ENCODE measurements at regions not wholly inside any gene's neighbourhood (a gene's known extent, or its start where the extent isn't known, plus 50 kb on each side); places are given as distances from the start of the nearest gene placed in this dataset.

DNA sequence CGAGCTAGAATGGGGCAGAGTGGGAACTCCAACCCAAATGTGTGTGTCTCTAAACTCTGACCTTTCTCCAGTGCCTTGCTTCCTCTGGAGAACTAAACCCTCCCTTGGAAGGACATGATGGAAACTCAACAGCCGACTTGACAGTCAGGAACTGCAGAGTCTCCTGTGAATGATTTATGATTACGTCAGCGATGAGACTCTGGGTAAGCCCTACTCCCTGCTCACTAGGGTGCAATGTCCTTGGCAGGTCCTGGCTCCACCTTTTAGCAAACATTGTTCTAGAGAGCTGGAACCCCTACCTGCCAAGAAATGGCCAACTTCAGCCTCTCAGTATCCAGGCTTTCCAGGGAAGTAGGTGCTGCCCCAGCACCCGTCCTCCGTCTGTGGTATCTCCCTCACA is 96.1 kb upstream of the CD82 start:
- H4K91ac ChIP-seq (ENCODE audit: low read depth, low read length) = no peak overlapping the region
- no peak overlapping the region for H3K4me2 ChIP-seq (ENCODE audit: low read length)
- no peak overlapping the region for H3K9ac ChIP-seq (ENCODE audit: low read length)
- H2BK120ac ChIP-seq (ENCODE audit: insufficient read depth, low read length, poor library complexity) = no peak overlapping the region
- no peak overlapping the region for H3K4ac ChIP-seq (ENCODE audit: low read depth, low read length)
- H3K4me3 ChIP-seq (ENCODE audit: low read depth, low read length) = no peak overlapping the region
- H2AFZ ChIP-seq (ENCODE audit: insufficient read depth, low read length, poor library complexity) = no peak overlapping the region
- H3K27ac ChIP-seq (ENCODE audit: low read depth, low read length) = no peak overlapping the region
- H3K79me2 ChIP-seq (ENCODE audit: control insufficient read depth, insufficient read depth, low read length, poor library complexity) = no peaks in the 10 kb centered on the region
- H3K18ac ChIP-seq (ENCODE audit: low read length) = no peak overlapping the region
- H4K12ac ChIP-seq (ENCODE audit: low read depth, low read length) = no peak overlapping the region
- H3K9me3 ChIP-seq (ENCODE audit: insufficient read depth, low read depth, low read length) = peaks cover 7% of the 10 kb centered on the region
- H3K27me3 ChIP-seq (ENCODE audit: insufficient read depth, low read length) = no peaks in the 10 kb centered on the region
- WGBS (ENCODE audit: extremely low coverage, insufficient coverage, insufficient read length) = no CpG with 5 or more reads among the region's 6 CpGs
- no peak overlapping the region for H2BK5ac ChIP-seq (ENCODE audit: low read depth, low read length, poor library complexity)
- H3K14ac ChIP-seq (ENCODE audit: low read length) = no peak overlapping the region
- no peak overlapping the region for H3K23ac ChIP-seq (ENCODE audit: low read length)
- DNase-seq = no peak
- H3K4me1 ChIP-seq (ENCODE audit: control insufficient read depth in 1 of 2, insufficient read depth in 2 of 2, low read length in 2 of 2) = peaks cover 0 to 3% of the 10 kb centered on the region in 2 experiments
- no peak overlapping the region for H4K8ac ChIP-seq (ENCODE audit: low read depth, low read length)
- H2AK5ac ChIP-seq (ENCODE audit: low read length) = no peak overlapping the region
- no peak overlapping the region for H2BK12ac ChIP-seq (ENCODE audit: low read length)
- no peaks in the 10 kb centered on the region for H3K36me3 ChIP-seq (ENCODE audit: control insufficient read depth in 1 of 2, insufficient read depth in 2 of 2, low read length in 2 of 2)
- no peaks in the 10 kb centered on the region for H3K79me1 ChIP-seq (ENCODE audit: low read length)

DNA sequence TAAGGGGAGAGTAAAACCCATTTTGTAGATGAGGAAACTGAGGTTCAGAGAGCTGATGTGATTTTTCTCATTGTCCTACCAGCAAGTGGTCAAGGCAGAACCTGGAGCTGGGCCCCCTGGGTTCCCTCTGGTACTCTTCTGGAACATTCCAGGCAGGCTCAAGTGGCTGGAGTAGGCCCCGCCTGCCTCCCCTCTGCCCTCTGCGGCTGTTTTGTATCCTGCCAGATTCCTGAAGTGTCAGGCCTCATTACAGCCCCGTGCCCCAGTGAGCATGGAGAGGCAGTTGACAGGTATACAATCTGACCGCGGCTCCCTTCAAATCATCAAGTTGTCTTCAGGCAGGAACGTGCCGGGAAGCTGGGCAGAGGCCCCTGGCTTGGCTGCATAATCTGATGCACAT is 94.6 kb upstream of the CD82 start:
- no peak overlapping the region for H4K91ac ChIP-seq (ENCODE audit: low read depth, low read length)
- H2AFZ ChIP-seq (ENCODE audit: insufficient read depth, low read length, poor library complexity) = no peak overlapping the region
- peaks cover 3% of the 10 kb centered on the region for H3K27me3 ChIP-seq (ENCODE audit: insufficient read depth, low read length)
- no peak overlapping the region for H3K14ac ChIP-seq (ENCODE audit: low read length)
- DNase-seq = no peak
- H3K9me3 ChIP-seq (ENCODE audit: insufficient read depth, low read depth, low read length) = peaks cover 2% of the 10 kb centered on the region
- no CpG with 5 or more reads among the region's 7 CpGs for WGBS (ENCODE audit: extremely low coverage, insufficient coverage, insufficient read length)
- no peak overlapping the region for H4K12ac ChIP-seq (ENCODE audit: low read depth, low read length)
- no peaks in the 10 kb centered on the region for H3K79me1 ChIP-seq (ENCODE audit: low read length)
- no peak overlapping the region for H3K4me2 ChIP-seq (ENCODE audit: low read length)
- no peak overlapping the region for H2BK12ac ChIP-seq (ENCODE audit: low read length)
- no peak overlapping the region for H3K9ac ChIP-seq (ENCODE audit: low read length)
- no peak overlapping the region for H2BK5ac ChIP-seq (ENCODE audit: low read depth, low read length, poor library complexity)
- H2AK5ac ChIP-seq (ENCODE audit: low read length) = no peak overlapping the region
- no peak overlapping the region for H3K4me3 ChIP-seq (ENCODE audit: low read depth, low read length)
- H3K23ac ChIP-seq (ENCODE audit: low read length) = no peak overlapping the region
- no peak overlapping the region for H3K18ac ChIP-seq (ENCODE audit: low read length)
- H3K27ac ChIP-seq (ENCODE audit: low read depth, low read length) = no peak overlapping the region
- no peaks in the 10 kb centered on the region for H3K36me3 ChIP-seq (ENCODE audit: control insufficient read depth in 1 of 2, insufficient read depth in 2 of 2, low read length in 2 of 2)
- H3K79me2 ChIP-seq (ENCODE audit: control insufficient read depth, insufficient read depth, low read length, poor library complexity) = no peaks in the 10 kb centered on the region
- H4K8ac ChIP-seq (ENCODE audit: low read depth, low read length) = no peak overlapping the region
- no peak overlapping the region for H3K4ac ChIP-seq (ENCODE audit: low read depth, low read length)
- H3K4me1 ChIP-seq (ENCODE audit: control insufficient read depth in 1 of 2, insufficient read depth in 2 of 2, low read length in 2 of 2) = peaks cover 0 to 3% of the 10 kb centered on the region in 2 experiments
- H2BK120ac ChIP-seq (ENCODE audit: insufficient read depth, low read length, poor library complexity) = no peak overlapping the region

DNA sequence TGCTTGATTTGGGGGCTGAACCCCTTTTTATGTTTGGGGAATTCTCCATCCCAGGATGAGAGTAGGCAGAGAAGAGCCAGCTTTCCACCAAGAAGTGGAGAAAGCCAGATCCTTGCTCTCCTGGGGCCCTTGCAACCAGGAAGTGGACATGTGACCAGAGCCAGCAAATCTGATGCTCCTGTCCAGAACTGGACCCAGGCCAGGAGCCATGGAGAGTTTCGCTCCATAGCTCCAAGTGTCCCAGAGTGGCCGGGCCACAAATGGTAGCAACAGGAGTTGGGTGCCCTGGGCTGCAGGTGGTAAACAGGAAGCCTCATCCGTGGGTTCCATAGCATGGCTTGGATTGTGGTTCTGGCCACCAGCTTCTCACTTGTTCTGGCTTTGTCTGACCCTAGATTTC is 93.9 kb upstream of the CD82 start:
- no peak overlapping the region for H4K91ac ChIP-seq (ENCODE audit: low read depth, low read length)
- no peak for DNase-seq
- H3K79me1 ChIP-seq (ENCODE audit: low read length) = no peaks in the 10 kb centered on the region
- no peak overlapping the region for H2AK5ac ChIP-seq (ENCODE audit: low read length)
- no peak overlapping the region for H2BK12ac ChIP-seq (ENCODE audit: low read length)
- peaks cover 5% of the 10 kb centered on the region for H3K9me3 ChIP-seq (ENCODE audit: insufficient read depth, low read depth, low read length)
- H3K23ac ChIP-seq (ENCODE audit: low read length) = no peak overlapping the region
- no peak overlapping the region for H3K4me2 ChIP-seq (ENCODE audit: low read length)
- H3K18ac ChIP-seq (ENCODE audit: low read length) = no peak overlapping the region
- WGBS (ENCODE audit: extremely low coverage, insufficient coverage, insufficient read length) = no CpG with 5 or more reads among the region's 3 CpGs
- peaks cover 3% of the 10 kb centered on the region for H3K27me3 ChIP-seq (ENCODE audit: insufficient read depth, low read length)
- no peak overlapping the region for H2AFZ ChIP-seq (ENCODE audit: insufficient read depth, low read length, poor library complexity)
- H3K4me1 ChIP-seq (ENCODE audit: control insufficient read depth in 1 of 2, insufficient read depth in 2 of 2, low read length in 2 of 2) = peaks cover 0 to 3% of the 10 kb centered on the region in 2 experiments
- H2BK120ac ChIP-seq (ENCODE audit: insufficient read depth, low read length, poor library complexity) = no peak overlapping the region
- no peak overlapping the region for H4K8ac ChIP-seq (ENCODE audit: low read depth, low read length)
- no peak overlapping the region for H4K12ac ChIP-seq (ENCODE audit: low read depth, low read length)
- no peak overlapping the region for H3K27ac ChIP-seq (ENCODE audit: low read depth, low read length)
- H2BK5ac ChIP-seq (ENCODE audit: low read depth, low read length, poor library complexity) = no peak overlapping the region
- H3K9ac ChIP-seq (ENCODE audit: low read length) = no peak overlapping the region
- H3K14ac ChIP-seq (ENCODE audit: low read length) = no peak overlapping the region
- no peaks in the 10 kb centered on the region for H3K79me2 ChIP-seq (ENCODE audit: control insufficient read depth, insufficient read depth, low read length, poor library complexity)
- H3K36me3 ChIP-seq (ENCODE audit: control insufficient read depth in 1 of 2, insufficient read depth in 2 of 2, low read length in 2 of 2) = no peaks in the 10 kb centered on the region
- no peak overlapping the region for H3K4ac ChIP-seq (ENCODE audit: low read depth, low read length)
- no peak overlapping the region for H3K4me3 ChIP-seq (ENCODE audit: low read depth, low read length)

DNA sequence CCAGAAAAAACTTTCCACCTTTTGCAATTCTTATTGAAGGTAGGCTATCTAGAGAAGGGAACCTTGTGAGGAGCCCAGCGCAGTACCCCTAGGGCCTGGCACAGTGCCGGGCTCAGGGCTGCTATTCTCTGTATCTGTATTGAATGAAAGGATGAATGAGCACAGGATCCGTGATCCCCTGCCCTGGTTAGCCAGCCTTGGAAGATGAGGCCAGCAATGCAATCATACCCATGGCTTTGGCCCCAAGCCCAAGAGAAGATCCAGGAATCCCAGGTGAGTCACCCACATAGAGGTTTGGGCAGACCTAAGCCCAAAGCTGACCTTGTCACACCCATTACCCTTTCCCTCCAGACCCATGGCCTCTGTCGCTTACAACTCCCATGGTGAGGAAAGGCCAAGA is 92.5 kb upstream of the CD82 start:
- H3K23ac ChIP-seq (ENCODE audit: low read length) = no peak overlapping the region
- peaks cover 3% of the 10 kb centered on the region for H3K27me3 ChIP-seq (ENCODE audit: insufficient read depth, low read length)
- no peak overlapping the region for H2BK5ac ChIP-seq (ENCODE audit: low read depth, low read length, poor library complexity)
- H2BK12ac ChIP-seq (ENCODE audit: low read length) = no peak overlapping the region
- no peaks in the 10 kb centered on the region for H3K4me1 ChIP-seq (ENCODE audit: control insufficient read depth in 1 of 2, insufficient read depth in 2 of 2, low read length in 2 of 2)
- no peak overlapping the region for H4K8ac ChIP-seq (ENCODE audit: low read depth, low read length)
- no peak overlapping the region for H2AFZ ChIP-seq (ENCODE audit: insufficient read depth, low read length, poor library complexity)
- no peak overlapping the region for H4K12ac ChIP-seq (ENCODE audit: low read depth, low read length)
- no peak overlapping the region for H3K4me3 ChIP-seq (ENCODE audit: low read depth, low read length)
- no peaks in the 10 kb centered on the region for H3K79me2 ChIP-seq (ENCODE audit: control insufficient read depth, insufficient read depth, low read length, poor library complexity)
- no peak overlapping the region for H3K4ac ChIP-seq (ENCODE audit: low read depth, low read length)
- no peaks in the 10 kb centered on the region for H3K79me1 ChIP-seq (ENCODE audit: low read length)
- peaks cover 5% of the 10 kb centered on the region for H3K9me3 ChIP-seq (ENCODE audit: insufficient read depth, low read depth, low read length)
- H3K27ac ChIP-seq (ENCODE audit: low read depth, low read length) = no peak overlapping the region
- DNase-seq = no peak
- no peak overlapping the region for H3K9ac ChIP-seq (ENCODE audit: low read length)
- H3K36me3 ChIP-seq (ENCODE audit: control insufficient read depth in 1 of 2, insufficient read depth in 2 of 2, low read length in 2 of 2) = no peaks in the 10 kb centered on the region
- no peak overlapping the region for H2BK120ac ChIP-seq (ENCODE audit: insufficient read depth, low read length, poor library complexity)
- no peak overlapping the region for H3K18ac ChIP-seq (ENCODE audit: low read length)
- WGBS (ENCODE audit: extremely low coverage, insufficient coverage, insufficient read length) = no CpG with 5 or more reads among the region's 4 CpGs
- no peak overlapping the region for H4K91ac ChIP-seq (ENCODE audit: low read depth, low read length)
- H2AK5ac ChIP-seq (ENCODE audit: low read length) = no peak overlapping the region
- no peak overlapping the region for H3K14ac ChIP-seq (ENCODE audit: low read length)
- H3K4me2 ChIP-seq (ENCODE audit: low read length) = no peak overlapping the region

Data from trophoblast cell (in vitro differentiated cells and primary cell).